HEK293T (cell line): ENCODE measurements at regions not wholly inside any gene's neighbourhood (a gene's known extent, or its start where the extent isn't known, plus 50 kb on each side); places are given as distances from the start of the nearest gene placed in this dataset.

Experiments
- FOXA1 ChIP-seq: fragments of 450-650 bp; IDR thresholded peaks from 2 replicates; pipeline ENCODE4 v1.6.1; 2016; ENCODE audit warnings: mild to moderate bottlenecking
- NFRKB ChIP-seq: fragments of 450-650 bp; IDR thresholded peaks from 2 replicates; pipeline ENCODE4 v1.6.1; 2016; ENCODE audit warnings: mild to moderate bottlenecking, moderate library complexity

GRCh38 chr9:33662871-33663270, 132.5 kb upstream of the PRSS3 start:
- TF ChIP-seq NFRKB (no peak), FOXA1 (no peak)
